HG03097 (cell line): ENCODE measurements at regions not wholly inside any gene's neighbourhood (a gene's known extent, or its start where the extent isn't known, plus 50 kb on each side); places are given as distances from the start of the nearest gene placed in this dataset.

ENCODE experiments used
- ATAC-seq: cut with Tn5 transposase; IDR thresholded peaks from one replicate; pipeline ENCODE4 v1.9.1; 2021; ENCODE audit not compliant: unreplicated experiment, low FRiP score

DNA sequence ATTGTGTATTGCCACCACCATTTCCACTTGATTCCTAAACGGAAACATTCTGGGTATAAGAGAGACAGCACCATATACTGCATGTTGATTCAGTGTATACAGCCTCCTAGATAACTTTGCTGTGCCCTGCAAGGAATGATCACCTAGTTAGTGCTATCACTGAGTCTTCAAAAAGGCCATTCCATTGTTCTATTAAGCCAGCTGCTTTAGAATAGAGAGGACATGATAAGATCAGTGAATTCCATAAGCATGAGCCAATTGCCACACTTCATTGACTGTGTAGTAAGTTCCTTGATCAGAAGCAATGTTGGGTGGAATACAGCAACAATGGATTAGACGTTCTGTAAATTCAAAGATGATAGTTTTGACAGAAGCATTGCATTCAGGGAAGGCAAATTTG lies 1047.3 kb downstream of the PCDH18 start:
- ATAC-seq, result no peak

DNA sequence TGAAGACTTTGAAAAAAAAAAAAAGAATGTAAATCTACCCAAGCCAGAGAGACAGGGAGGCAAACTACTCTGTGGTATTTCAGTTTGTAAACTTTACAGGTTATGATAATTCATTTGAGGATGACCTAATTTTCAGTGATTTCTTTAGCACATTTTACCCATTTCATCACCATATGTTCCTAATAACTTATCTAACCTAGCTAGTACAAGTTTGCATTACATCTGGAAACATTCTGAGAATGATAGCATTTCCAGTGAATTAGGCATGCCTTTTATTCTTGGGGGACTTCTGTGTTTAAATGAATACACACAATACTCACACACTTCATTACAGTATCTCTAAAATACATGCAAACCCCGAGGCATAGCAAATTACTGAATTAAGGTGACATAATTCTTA lies 1055.5 kb downstream of the PCDH18 start:
- no peak for ATAC-seq

DNA sequence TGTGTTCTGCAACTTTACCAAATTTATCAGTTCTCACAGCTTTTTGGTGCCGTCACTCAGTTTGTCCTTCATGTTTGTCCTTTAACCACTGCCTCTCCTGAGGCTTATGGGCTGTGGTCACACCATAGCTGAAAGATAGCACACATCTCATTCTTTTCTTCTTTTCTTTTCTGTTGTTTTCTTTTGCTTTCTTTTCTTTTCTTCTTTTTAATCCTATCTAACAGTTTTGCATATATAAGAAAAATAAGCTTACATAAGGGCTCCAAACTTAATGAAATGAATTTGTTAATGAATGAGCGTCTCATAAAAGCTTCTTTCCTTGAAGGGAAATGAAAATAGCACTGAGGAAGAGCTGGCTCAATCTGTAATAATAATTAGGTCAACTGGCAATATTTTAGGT lies 1061.2 kb downstream of the PCDH18 start:
- ATAC-seq, result no peak

DNA sequence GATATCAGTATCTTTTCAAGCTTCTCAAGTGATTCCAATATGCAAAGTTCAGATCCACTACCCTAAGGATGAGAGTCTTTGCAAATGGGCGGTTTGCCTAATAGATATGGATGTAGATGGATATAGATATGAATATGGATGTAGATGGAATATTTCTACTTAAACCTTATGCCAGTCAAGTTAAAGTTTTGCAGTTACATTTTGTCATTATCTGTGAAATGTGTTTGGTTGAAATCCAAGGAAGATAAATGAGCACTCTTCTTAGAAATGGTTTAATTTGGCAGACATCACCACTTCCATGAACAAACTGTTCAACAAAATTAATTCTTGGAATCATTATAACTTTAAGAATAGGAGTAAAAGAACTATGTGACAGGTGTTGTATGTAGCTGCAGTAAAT lies 1066.6 kb downstream of the PCDH18 start:
- ATAC-seq, result no peak

DNA sequence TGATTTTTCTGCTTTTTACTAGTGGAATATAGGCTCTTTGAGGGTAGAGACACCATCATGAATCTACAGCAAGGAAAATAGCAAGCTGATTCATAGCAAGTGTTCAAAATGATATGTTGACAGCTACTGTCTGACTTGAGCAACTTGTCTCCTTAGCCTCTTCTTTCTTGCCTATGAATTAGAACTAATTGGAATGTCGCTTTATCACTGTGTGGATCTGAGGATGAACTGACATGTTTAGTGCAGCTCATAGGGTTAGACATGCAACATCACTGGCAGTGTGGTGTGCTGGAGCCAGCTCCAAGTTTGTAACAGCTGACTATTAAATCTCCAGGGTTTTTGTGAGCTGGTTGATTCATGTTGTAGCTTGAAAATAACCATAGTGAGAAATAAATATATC lies 1068.4 kb downstream of the PCDH18 start:
- no peak for ATAC-seq

DNA sequence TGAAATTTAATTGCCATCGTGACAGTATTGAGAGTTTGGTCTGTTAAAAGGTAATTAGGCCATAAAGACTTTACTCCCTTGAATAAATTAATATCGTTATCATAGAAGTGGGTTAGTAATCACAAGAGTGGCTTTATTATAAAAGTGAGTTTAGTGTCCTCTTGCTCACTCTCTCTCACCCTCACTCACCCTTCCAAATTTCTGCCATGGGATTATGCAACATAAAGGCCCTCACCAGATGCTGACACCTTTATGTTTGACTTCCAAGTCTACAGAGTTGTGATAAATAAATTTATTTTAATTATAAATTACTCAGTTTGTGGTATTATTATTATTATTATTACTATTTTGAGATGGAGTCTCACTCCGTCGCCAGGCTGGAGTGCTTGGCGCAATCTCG lies 1070.8 kb downstream of the PCDH18 start:
- ATAC-seq, result no peak

DNA sequence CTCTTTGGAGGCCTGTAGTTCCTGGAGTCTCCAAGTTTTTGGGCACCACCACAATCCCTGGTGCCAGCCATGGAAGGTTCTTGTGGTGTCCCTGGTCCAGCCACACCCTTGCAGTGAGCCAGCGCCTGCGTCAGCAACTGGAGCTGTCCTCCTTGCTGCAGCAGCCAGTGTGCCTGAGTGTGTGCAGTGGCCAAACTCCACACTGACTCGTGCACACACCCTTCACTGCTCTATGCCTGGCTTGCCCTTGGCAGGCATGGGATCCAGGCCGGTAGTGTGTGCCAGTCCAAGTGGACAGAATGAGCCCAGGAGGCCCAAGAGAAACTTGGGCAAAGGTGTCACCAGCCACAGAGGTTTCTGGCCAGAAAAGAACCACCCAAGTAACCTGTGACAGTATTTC lies 1074.0 kb downstream of the PCDH18 start:
- ATAC-seq, result no peak

DNA sequence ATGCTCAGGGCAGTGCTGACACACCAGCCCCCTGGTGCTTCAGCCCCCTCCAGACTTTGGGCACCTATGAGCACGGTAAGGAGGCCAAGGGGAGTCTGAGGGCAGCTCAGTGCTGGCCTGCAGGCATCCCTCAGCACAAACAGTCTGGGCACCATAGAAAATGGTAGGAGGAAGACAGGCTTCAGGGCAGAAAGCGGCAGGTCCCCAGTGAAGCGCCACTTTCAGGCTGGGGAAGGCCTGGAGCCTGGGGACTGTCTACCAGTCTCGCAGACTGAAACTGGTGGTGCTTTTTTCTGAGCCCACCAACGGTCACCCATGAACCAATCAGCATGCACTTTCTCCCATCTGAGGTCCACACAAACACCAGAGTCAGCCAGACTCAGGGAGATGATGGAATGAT lies 1074.7 kb downstream of the PCDH18 start:
- ATAC-seq, result no peak

DNA sequence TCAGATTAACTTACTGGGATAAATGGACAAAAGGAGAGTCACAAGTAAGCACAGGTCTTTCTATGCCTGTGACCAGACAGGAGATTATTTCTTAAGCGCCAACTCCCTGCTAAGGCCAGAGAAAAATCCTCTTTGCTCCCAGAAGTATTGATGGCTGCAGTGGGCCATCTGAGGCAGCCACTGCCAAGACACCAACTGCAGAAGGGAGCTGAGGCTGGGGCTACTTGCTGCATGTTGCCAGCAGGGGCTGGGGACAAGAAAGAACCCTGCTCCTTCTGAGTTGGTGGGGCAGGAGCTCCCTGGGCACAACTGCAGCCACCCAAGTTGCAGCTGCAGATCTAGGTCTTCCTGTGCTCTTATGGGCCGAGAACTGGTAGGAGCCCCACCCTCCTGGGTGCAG lies 1075.3 kb downstream of the PCDH18 start:
- no peak for ATAC-seq

DNA sequence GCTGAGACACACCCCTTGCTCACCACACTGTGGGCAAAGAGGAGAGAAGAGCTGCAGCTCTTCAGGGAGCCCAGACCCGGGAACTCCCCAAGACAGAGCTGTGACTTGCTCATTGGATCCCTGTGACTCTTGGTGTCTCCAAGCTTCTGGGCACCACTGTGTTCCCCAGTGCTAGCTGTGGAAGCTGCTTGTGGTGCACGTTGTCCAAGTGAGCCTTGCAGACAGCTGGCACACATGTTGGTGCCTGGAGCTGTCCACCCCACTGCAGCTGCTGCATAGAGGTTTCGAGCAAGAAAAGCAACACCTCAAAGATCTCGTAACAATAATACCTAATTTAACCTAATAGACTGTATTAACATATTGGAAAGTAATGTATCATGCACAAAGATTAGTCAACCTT lies 1089.3 kb downstream of the PCDH18 start:
- ATAC-seq, result no peak

DNA sequence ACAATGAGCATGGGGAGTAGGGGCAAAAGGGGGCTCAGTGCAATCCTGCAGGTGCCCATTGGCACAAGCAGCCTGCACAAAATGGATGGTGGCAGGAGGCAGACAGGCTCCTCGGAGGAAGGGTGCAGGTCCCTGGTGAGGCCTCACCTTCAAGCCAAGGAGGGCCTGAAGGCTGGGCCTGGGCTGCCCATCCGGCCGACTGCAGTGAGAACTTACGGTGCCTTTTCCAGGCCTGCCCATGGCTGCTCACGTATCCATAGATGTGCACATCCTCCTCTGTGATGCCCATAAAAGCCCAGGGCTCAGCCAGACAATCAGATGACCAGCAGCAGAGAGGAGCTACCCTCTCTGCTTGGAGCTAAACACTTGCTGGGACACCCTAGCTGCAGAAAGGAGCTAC lies 1089.8 kb downstream of the PCDH18 start:
- no peak for ATAC-seq

DNA sequence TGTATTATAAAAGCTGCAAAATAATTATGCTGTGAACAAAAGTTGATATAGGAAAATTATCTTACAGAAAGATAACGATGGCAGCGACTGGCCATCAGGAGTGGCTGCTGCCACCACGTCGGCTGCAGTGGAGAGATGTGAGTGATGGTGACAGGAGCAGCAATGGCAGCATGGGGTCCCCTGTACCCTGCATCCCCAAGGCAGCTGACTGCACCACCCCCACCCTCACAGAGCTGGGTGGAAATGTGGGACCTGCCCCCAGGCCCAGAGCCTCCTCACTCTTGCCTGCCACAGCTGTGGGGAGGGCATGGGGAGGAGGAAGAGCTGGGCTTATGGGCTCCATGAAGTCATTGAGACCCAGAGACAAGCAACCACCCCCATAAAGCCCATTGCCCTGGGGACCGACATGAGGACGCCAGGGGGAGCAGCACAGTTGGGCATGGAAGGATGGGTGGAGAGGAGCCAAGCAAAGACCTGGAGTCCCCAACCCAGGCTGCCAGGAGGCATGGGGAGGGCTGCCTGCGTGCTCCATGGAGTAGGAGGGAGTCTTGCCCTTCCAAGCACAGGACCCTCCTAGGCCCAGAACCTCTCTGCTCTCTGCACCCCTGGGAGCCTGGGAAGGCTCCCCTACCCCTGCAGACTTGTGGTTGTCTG lies 1090.5 kb downstream of the PCDH18 start:
- ATAC-seq, result no peak

DNA sequence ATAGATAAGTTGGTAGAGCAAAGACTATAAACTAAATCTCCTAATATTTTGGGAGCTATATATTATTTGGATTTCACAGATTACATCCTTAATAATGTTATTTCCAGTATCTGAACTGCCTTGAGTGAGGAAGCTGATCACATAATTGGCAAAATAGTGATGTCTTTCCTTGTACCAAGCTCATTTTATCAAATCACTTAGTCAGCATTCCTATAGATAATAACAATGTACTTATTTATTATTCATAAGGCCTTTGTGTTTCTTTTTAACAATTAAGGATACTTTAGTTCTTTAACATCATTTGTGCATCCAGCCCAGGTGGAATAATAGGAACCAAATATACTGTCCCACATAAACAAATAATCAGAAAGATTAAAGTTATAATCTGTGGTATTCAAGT lies 1093.6 kb downstream of the PCDH18 start:
- ATAC-seq, result no peak

DNA sequence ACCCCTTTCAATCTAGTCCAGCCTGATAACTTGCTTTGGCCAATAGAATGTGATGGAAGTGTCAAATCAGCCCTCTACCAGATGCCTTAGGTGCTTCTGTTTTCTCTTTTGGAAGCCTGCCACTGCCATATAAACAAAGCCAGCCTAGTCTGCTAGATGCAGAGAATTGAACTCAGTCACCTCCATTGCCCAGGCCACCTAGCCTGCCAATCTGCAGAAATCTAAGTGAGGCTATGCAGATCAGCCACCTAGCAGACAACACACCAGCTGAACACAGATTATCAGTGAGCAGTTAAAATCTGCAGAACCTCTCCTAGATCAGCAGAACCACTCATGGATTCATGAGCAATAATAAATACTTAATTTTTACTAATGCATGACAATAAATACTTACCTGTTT lies 1108.2 kb downstream of the PCDH18 start:
- no peak for ATAC-seq

DNA sequence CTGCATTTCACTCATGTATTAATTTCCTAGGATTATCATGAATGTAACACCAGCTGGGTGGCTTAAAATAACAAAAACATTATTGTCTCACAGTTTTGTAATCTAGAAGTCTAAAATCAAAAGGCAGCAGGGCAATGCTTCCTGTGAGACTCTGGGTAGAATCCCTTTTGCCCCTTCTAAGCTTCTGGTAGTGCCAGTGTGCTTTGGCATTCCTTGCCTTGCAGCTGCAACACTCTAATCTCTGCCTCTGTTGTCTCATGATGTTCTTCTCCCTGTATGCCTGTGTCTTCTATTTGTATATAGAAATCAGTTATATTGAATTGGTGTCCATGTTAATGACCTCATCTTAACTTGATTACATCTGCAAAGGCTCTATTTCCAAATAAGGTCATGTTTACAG lies 1117.3 kb downstream of the PCDH18 start:
- ATAC-seq, result no peak

DNA sequence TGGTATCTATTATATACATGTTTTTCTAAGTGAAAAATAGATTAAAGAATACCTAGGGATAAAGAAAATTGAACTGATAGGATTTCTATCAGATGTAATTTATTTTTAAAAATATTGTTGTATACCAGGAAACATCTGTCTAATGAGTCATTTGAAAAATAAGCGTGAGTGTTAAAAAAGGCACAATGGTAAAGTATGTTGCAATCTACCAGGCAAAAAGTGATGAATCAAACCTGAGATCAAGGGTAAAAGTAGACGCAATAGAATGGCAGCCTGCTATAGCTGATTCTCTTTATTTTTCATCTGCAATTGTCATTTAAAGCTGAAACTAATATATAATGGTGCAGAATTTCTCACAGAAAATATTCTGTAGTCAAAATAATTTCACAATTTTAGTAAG lies 1119.6 kb downstream of the PCDH18 start:
- no peak for ATAC-seq

DNA sequence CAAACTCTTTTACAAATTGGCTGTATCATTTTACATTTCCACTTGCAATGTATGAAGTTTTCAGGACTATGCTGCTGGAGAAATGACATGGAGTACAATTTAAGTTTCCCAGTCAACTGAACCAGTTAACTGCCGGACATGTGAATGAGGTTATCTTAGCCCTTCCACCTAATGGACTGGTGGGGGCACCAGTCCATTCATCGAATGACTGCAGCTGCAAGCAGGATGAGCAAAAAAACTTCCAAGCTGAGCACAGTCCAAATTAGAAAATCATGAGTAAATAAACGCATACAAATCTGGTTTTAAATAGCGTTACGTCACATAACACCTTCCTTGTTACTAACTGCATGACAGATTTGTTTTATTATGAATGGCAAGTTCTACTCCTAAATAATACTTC lies 1131.5 kb downstream of the PCDH18 start:
- no peak for ATAC-seq

DNA sequence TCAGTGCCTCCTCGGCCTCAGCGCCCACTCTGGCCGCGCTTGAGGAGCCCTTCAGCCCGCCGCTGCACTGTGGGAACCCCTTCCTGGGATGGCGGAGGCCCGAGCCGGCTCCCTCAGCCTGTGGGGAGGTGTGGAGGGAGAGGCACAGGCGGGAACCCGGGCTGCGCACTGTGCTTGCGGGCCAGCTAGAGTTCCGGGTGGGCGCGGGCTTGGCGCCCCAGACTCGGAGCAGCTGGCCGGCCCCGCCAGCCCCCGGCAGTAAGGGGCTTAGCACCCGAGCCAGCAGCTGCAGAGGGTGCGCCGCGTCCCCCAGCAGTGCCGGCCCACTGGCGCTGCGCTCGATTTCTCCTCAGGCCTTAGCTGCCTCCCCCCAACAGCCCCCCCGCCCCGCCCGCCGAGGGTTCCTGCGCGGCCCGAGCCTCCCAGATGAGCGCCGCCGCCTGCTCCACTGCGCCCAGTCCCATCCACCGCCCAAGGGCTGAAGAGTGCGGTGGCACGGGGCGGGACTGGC lies 1137.0 kb downstream of the PCDH18 start:
- no peak for ATAC-seq

DNA sequence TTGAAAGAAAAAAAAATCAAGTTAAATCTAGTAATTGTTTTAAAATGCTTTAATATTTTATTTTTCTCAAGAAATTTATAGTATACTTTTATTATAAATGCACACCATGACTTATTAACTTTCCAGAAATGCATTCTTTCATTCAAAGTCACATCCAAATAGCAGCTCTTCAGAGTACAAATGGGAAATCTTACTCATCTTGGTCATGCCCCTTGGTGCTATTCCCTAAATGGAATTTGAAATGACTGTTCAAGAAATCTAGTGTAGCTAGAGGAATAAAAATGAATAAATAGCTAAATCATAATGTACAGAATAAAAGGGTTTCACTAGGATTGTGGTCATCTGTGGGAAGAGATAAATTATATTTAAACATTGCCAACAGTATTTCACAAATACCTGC lies 1139.7 kb downstream of the PCDH18 start:
- no peak for ATAC-seq

DNA sequence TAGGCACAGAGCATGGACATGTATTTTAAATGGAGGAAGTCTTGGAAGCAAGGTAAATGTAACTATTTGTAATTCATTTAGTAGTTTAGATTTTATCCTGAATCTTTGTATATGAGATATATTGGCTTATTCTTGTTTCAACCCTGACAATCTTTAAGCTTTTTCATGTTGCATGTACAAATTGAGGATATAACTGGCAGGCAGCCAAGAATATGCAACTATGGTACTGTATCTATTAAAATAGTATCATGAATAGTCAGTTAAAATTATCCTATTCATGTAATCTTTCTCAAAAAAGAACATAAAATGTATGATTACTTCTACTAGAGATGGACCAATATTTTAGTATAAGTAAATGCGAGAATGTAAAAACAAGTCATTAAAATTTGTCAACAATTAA lies 1141.5 kb downstream of the PCDH18 start:
- ATAC-seq, result no peak

DNA sequence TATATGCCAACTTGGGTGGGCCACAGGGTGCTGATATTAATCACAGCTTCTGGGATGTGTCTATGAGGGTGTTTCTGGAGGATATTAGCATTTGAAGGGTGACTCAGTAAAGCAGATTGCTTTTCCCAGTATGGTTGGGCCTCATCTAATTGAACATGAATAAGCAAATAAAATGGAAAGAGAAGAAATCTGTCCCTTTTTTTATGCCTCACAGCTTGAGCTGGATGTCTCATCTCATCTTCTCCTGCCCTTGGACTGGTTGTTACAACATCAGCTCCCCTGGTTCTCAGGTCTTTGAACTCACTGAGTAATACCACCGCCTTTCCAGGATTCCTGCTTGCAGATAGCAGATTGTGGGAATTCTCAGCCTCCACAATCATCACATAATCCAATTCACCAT lies 1149.2 kb downstream of the PCDH18 start:
- ATAC-seq, result no peak

DNA sequence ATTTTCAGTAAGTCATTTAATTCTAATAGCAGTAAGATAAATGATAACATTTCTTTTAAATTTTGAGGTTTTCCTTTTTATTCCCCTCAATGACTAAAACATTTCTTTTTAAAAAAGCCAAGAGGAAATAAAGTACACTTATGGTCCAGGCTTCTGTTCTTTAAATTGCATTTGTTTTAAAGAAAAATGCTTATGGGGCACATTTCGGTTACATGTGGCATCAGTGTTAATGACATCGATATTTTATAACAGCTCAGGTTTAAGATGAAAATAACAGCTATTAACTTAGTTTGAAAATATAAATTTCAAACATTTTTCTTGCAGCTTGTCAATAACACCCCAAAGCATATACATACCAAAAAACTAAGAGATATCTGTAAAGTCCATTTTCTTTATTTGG lies 1161.1 kb downstream of the PCDH18 start:
- ATAC-seq, result no peak

DNA sequence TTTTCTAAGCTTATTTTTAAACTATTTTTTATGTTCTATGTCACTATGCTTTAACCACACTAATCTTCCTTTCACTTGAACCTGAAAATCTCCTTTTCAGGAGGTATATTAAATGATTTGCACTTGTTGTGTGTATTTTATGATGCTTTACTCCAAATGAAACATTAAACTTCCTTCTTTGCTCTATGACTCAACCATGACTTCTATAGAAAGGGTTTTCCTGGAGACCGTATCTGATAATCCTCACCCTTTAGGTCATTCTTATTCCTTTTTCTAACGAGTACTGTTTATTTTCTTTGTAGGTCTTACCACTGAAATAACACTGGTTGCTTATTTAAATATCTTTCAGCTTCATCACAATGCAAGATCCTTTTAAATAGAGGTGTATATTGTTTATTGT lies 1163.2 kb downstream of the PCDH18 start:
- ATAC-seq, result no peak
